Endothelial cell of umbilical vein (primary cell): ENCODE measurements at regions not wholly inside any gene's neighbourhood (a gene's known extent, or its start where the extent isn't known, plus 50 kb on each side); places are given as distances from the start of the nearest gene placed in this dataset.

Source experiments
- CTCF ChIP-seq, 2 donors: IDR thresholded peaks; 1 replicate in 1 of 2; 2 replicates in 1 of 2; pipeline ENCODE4 v1.5.1; 2011; ENCODE audit warnings: low read length in 2 of 2, mild to moderate bottlenecking in 2 of 2, moderate library complexity in 2 of 2, control low read depth in 1 of 2, inconsistent platforms in 1 of 2, low read depth in 1 of 2; ENCODE audit not compliant: insufficient read depth in 1 of 2; ENCODE audit errors: extremely low read depth in 1 of 2
- EZH2 ChIP-seq: IDR thresholded peaks from 2 replicates; pipeline ENCODE4 v1.6.1; 2012; ENCODE audit warnings: borderline replicate concordance, low read depth, mild to moderate bottlenecking, moderate library complexity, low read length, inconsistent platforms; ENCODE audit not compliant: severe bottlenecking
- FOS ChIP-seq: IDR thresholded peaks from 2 replicates; pipeline ENCODE4 v1.6.1; 2011; ENCODE audit warnings: mild to moderate bottlenecking, low read length, moderate library complexity, borderline replicate concordance; ENCODE audit not compliant: insufficient read depth
- JUN ChIP-seq: IDR thresholded peaks from 2 replicates; pipeline ENCODE4 v1.6.1; 2011; ENCODE audit warnings: borderline replicate concordance, low read depth; ENCODE audit not compliant: insufficient read length, insufficient read depth
- MYC ChIP-seq: IDR thresholded peaks from one replicate; pipeline ENCODE4 v1.6.1; 2011; ENCODE audit warnings: mild to moderate bottlenecking, low read depth, low read length
- POLR2A ChIP-seq: IDR thresholded peaks from 2 replicates; pipeline ENCODE4 v1.6.1; 2012; ENCODE audit warnings: low read depth, mild to moderate bottlenecking, control low read depth, low read length
- POLR2AphosphoS5 ChIP-seq: IDR thresholded peaks from 2 replicates; pipeline ENCODE4 v1.6.1; 2012; ENCODE audit warnings: low read depth, mild to moderate bottlenecking, control low read depth, low read length, moderate library complexity; ENCODE audit not compliant: insufficient read depth
- TF ChIP-seq, protein P1 (sequence below): IDR thresholded peaks from 2 replicates; pipeline ENCODE4 v1.6.1; 2011; ENCODE audit not compliant: insufficient read depth, insufficient read length

DNA sequence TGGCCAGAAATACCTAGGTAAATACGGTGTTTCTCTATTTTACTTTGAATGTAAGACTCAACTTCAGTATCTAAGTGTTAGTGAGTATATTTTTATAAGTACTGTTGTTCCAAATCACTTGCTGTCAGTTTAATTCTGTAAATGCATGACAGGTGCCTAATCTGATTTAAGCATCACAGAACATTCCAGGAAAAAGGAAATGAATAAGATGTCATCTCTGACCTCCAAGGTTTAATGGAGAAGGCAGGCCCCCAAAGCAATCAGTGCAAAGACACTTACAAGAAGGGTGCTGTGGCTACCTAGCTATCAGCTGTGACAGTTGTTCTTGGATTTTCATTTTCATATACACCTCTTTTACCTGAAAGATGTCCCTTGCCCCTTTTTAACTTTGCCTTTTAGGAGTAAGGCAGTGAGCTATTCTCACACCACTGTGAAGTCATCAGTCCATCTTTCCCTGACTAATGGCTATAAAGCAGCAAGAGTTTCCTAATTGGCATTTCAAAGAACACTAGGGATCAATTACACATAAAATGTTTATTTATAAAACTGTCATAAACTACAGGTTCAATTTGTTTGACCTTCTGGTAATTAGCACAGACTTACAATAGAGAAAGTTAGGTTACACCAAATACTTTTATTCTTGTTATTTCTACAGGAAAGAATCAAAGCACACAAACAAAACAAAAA, 427.6 kb downstream of the SPRY2 start:
- TF ChIP-seq CTCF (IDR thresholded peaks at IDR 0.05; ENCODE audit: extremely low read depth in 1 of 2, insufficient read depth in 1 of 2, low read depth in 1 of 2, low read length in 2 of 2), result no peak
- no peak for TF ChIP-seq MYC
- TF ChIP-seq, protein P1, sequence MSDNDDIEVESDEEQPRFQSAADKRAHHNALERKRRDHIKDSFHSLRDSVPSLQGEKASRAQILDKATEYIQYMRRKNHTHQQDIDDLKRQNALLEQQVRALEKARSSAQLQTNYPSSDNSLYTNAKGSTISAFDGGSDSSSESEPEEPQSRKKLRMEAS, result no peak
- TF ChIP-seq POLR2A, result no peak
- TF ChIP-seq POLR2AphosphoS5, result no peak
- TF ChIP-seq EZH2, result no peak
- peak; percentile 32 for TF ChIP-seq JUN
- TF ChIP-seq FOS, result peak; percentile 21
